ENCODE measurements at regions not wholly inside any gene's neighbourhood (a gene's known extent, or its start where the extent isn't known, plus 50 kb on each side); places are given as distances from the start of the nearest gene placed in this dataset.

DNA sequence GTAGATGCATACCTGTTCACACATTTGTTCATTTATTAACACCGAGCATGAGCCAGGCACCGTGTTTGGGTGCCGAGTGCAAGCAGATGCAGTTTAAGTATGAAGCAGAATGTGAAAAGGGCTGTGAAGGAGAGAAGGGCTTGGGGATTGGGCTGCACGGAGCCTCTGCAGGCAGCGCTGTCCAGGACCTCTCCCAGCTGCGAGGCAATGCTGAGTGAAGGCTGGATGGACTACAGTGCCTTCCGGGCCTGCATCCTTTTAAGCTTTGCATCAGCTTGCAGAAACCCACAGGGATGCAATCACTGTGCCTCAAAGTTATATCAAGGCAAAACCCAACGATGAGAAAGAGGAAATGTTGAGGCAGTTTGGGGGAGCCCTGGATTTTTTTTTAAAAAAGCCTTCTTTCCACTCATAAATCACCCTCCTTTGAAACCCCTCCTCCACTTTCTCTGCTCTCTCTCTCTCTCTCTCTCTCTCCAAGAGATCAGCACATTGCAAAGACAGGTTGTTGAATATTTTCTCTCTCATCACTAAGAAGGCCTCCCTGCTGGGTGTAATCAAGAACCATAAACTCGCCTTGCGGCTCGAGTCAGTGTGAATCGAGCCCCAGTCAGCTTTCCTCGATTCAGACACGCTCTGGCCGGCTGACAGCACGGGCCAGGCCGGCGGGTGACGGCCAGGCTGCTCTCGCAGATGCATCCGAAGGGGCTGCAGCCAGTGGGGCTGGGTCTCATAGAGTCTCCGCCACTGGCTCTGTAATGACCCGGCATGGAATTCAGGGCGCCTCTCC, 89.2 kb upstream of the POU3F1 start:
- no peak for TF ChIP-seq ZNF274 (IDR thresholded peaks at IDR 0.05; ENCODE audit: low read depth, low read length)
- TF ChIP-seq SUZ12 (IDR thresholded peaks at IDR 0.05; ENCODE audit: extremely low read depth, insufficient read depth, insufficient read length) = no peak
